Choroid plexus epithelial cell (primary cell): ENCODE measurements at regions not wholly inside any gene's neighbourhood (a gene's known extent, or its start where the extent isn't known, plus 50 kb on each side); places are given as distances from the start of the nearest gene placed in this dataset.
A peak's percentile ranks its signal among the peaks of the same experiment; 100 is the strongest.

Experiments
- DNase-seq: peaks from one replicate; pipeline ENCODE4 v3.0.0-alpha.2; 2010; ENCODE audit warnings: low read depth
- H3K4me3 ChIP-seq: 2 replicates; pipeline ENCODE4 v1.5.1; 2011; ENCODE audit warnings: low read depth, mild to moderate bottlenecking, control low read depth, low read length, moderate library complexity
- TF ChIP-seq, protein P1 (sequence below): conservative IDR thresholded peaks from 2 replicates; pipeline ENCODE4 v1.5.1; 2011; ENCODE audit warnings: low read depth, mild to moderate bottlenecking, control low read depth, inconsistent platforms, low read length, moderate library complexity

DNA sequence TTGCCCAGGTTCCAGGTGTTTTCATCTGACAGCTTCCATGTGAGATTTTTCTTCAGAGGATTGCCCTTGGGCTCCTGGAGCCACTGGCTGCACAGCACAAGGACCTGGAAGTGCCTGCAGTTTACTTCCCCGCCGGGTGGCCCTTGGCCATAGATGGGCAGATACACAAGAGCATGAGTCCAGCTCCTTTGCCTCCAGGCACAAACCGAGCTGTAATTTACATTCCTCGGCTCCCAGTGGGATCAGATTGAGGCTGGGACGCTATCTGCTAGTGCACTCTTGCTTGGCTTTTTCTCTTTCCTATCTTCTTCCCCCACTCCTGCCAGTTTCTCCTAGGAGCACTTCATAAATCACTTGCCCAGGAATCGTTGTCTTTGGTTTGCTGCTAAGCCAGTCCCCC is 85.4 kb upstream of the RALY start:
- no peak overlapping the region for H3K4me3 ChIP-seq
- TF ChIP-seq, protein P1, sequence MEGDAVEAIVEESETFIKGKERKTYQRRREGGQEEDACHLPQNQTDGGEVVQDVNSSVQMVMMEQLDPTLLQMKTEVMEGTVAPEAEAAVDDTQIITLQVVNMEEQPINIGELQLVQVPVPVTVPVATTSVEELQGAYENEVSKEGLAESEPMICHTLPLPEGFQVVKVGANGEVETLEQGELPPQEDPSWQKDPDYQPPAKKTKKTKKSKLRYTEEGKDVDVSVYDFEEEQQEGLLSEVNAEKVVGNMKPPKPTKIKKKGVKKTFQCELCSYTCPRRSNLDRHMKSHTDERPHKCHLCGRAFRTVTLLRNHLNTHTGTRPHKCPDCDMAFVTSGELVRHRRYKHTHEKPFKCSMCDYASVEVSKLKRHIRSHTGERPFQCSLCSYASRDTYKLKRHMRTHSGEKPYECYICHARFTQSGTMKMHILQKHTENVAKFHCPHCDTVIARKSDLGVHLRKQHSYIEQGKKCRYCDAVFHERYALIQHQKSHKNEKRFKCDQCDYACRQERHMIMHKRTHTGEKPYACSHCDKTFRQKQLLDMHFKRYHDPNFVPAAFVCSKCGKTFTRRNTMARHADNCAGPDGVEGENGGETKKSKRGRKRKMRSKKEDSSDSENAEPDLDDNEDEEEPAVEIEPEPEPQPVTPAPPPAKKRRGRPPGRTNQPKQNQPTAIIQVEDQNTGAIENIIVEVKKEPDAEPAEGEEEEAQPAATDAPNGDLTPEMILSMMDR = no peak
- no peak for DNase-seq

DNA sequence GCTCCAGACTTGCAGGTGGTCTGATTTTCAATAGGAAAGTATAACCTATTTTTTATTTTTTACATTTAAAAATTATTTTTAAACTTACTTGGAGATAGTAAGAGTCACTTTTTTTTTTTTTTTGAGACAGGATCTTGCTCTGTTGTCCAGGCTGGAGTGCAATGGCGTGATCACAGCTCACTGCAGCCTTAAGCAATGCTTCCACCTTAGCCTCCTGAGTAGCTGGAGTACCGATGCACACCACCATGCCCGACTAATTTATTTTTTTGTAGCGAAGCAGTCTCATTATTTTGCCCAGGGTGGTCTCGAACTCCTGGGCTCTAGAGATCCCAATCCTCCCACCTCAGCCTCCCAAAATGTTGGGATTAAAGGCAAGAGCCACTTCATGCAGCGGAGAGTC is 84.8 kb upstream of the RALY start:
- H3K4me3 ChIP-seq = no peak overlapping the region
- TF ChIP-seq, protein P1 = no peak
- no peak for DNase-seq

DNA sequence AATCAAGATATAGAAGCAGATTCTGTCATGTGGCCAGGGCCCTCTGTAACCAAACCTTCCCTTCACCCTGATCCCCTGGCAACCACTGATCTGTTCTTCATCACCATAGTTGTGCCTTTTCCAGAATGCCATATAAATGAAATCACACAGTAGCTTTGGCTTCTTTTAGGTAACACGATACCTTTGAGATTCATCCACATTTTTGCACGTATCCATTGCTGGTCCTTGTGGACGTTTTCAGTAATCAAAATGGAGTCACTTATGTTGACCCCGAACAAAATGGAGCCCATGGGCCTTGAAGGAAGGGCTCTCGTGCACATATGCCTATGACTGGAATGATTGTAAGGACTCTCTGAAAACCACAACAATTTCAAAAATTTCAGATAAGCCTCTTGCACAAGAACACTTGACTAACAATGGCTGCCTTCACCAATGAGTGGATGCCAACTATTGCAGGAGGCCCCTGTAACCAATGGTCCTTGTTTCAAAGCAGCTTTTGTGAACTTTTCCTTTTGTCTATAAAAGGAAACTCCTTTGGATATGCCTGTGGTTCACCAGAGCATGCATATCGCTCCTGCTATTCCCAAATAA is 84.3 kb upstream of the RALY start:
- no peak overlapping the region for H3K4me3 ChIP-seq
- peak; percentile 97 for DNase-seq
- TF ChIP-seq, protein P1 = no peak

DNA sequence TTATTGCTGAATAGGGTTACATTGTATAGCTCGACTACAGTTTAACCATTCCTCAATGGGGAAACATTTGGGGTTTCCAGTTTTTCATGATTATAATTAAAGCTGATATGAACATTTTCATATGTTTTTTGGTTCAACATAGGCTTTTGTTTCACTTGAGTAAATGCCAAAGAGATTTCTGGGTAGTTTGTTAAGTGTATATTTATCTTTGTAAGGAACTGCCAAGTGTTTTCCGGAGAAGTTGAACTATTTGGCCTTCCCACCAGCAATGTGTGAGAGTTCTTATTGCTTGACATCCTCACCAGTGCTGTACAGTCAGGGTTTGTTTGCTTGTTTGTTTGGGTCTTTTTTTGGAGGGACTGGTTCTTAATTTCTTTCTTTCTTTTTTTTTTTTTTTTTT is 83.7 kb upstream of the RALY start:
- TF ChIP-seq, protein P1 = no peak
- H3K4me3 ChIP-seq = no peak overlapping the region
- DNase-seq = peak; percentile 78

DNA sequence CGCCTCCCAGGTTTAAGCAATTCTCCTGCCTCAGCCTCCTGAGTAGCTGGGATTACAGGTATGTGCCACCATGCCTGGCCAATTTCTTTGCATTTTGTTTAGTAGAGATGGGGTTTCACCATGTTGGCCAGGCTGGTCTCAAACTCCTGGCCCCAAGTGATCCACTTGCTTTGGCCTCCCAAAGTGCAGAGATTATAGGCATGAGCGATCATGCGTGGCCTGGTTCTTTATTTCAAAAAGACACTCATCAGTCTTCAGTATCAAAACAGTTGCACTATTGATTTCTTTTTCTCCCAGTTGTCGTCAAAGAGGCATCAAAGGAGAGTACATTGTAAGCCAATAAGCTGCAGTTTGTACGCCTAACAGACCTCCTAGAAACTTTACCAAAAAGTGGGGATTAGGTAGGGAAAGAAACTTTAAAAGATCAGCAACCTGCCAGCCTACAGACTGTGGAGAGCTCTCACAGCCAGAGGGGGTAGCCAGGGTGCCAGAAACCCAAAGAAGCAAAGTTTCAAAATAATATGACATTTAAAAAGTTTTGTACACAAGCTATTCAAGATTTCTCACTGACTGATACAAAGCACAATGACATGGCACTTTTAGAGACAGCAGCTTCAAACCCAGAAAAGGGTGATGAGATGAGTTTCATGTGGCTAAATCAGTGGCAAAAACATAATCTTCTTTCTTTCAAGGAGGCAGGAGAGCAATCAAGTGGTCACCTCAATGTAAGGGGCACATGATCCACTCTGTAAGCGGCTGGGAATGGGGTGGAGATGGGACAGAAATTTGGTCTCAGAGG is 83.0 kb upstream of the RALY start:
- TF ChIP-seq, protein P1 = no peak
- H3K4me3 ChIP-seq = no peak overlapping the region
- no peak for DNase-seq

DNA sequence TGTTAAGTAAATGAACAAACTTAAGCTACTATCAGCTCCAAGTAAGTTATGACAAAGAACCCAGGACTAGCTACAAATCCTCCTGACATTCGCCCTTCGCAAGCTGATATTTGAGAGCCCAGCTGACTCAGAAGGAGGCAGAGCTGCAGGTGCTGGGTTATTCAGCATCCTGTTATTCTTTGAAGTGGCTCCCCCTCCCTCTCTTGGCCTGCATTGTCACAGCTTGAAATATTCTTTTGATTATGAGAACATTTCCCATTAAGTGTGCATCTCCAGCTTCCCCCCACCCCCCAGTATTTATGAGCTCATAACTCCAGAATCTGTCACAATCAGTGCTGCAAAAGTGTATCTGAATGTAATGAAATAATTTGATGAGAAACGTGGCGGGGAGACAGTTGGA is 78.8 kb upstream of the RALY start:
- TF ChIP-seq, protein P1 = peak; percentile 39
- no peak overlapping the region for H3K4me3 ChIP-seq
- DNase-seq = peak; percentile 92
